Renal cortex interstitium (tissue), 11 donors: ENCODE measurements at regions not wholly inside any gene's neighbourhood (a gene's known extent, or its start where the extent isn't known, plus 50 kb on each side); places are given as distances from the start of the nearest gene placed in this dataset.

Experiments used
- DNase-seq, 11 donors: peaks; one replicate each; pipeline ENCODE4 v3.0.0-alpha.2; 2013; ENCODE audit warnings: low read depth in 9 of 11, low spot score in 4 of 11; ENCODE audit errors: extremely low read depth in 1 of 11

DNA sequence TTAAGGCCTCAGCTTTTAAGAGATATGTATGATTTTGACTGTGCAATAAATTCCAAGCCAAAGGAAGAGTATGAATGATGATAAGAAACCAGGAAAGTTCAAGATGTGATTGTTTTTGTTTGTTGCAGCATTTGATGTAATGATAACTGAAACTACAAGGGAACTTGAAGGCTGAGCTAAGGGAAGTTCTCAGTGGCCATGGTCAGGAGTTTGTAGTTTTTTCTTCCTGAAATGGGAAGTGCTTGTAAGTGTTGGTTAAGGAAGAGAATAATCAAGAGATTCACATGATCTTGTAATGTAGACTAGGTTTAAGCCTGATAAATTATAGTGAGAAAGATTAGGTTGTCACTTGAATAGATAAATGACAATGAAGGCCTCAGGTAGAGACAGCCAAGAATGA lies 53.4 kb downstream of the PTCHD4 start:
- no peak for DNase-seq

DNA sequence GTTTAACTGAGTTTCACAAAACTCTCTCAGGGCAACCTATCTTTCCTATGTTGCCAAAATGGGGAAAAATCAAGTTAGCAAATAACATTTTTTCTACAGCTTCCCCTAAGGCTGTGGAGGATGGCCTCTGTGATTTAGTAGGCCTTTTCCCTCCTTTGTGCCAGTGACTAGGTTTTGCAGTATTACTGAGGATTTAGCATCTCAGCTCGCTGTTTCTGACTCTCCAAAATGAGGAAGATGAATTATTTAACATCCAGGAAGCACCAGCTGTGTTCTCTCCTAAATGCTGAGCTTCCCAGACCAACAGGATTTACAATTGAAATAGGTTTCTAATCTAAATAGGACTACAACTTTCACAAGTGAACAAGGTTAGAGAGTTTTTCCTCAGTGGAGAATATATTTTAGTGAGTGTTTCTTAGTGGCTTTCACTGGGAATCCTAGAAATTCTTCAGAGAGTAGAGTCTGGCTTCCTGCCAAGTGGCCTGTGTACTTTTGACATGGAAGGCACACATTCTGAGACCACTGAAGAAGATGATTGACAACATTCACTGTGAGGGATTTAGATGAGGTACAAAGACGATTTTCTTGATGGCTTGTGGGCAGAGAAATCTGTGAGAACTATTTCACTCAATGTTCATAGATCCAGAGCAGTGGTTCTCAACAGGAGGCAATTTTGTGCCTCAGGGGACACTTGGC lies 62.4 kb downstream of the PTCHD4 start:
- DNase-seq: no peak

DNA sequence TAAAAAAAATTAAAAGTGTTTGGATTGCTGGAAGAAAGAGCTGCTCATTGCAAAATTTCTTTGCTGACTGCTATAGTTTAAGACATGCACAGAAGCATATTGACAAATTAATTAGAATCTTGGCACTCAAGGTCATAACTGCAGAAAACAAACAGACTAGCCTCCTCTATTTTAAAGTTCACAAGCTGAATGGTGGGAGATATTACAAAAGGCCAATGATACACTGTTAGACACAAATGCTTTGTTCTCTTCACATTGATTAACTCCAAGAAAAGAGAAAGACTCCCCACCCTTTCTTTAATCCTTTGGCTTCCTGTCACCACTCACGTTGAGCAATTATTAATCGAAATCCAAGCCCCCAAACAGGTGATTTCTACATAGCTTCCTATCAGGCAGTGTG lies 69.1 kb downstream of the PTCHD4 start:
- no peak for DNase-seq

DNA sequence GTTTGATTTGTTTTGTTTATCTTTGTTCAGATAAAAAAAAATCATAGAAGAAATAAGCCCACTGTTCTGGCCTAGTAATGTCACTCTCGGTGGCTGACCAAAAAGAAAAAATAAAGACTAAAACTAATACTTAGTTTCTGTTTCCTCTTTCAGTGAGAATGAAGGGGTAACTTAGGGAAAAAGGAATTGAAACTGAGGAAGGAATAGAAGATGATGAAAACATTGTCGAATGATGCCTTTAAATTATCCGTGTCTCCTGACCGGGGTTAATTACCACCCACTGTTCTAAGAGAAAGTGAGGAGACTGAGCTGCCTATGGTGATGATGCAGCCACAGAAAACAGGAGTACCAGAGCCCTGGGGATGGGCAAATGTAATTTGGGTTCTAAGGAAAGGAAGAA lies 73.1 kb downstream of the PTCHD4 start:
- no peak for DNase-seq

DNA sequence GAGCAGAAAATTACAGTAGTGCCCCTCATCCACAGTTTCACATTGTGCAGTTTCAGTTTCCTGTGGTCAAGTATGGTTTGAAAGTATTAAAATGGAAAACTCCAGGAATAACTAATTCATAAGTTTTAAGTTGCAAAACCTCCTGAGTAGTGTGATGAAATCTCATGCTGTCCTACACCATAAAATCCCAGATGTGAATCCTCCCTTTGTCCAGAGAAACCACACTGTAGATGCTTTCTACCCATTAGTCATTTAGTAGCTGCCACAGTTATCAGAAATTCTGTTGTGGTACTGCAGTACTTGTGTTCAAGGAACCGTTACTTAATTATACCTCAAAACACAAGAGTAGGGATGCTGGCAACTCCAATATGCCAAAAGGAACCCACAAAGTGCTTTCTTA lies 74.7 kb downstream of the PTCHD4 start:
- no peak for DNase-seq

DNA sequence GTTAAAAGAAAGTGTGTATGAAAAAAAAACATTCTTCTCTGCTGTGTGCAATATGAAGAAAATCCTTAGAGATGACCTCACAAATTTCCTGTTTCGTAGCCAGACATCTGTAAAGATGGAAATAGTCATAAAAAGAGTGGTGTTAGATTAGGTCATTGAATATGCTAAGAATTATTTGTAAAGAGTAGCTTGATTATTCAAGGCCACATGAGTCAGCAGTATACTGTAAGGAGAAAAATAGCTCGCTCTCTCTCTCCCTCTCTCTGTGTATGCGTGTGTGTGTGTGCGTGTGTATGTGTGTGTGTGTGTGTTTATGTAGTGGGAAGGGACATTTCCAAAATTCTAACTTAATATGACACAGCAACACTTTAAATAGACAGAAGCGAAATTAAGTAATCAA lies 78.8 kb downstream of the PTCHD4 start:
- peak in 1 of 11 donors; percentile 5 for DNase-seq

DNA sequence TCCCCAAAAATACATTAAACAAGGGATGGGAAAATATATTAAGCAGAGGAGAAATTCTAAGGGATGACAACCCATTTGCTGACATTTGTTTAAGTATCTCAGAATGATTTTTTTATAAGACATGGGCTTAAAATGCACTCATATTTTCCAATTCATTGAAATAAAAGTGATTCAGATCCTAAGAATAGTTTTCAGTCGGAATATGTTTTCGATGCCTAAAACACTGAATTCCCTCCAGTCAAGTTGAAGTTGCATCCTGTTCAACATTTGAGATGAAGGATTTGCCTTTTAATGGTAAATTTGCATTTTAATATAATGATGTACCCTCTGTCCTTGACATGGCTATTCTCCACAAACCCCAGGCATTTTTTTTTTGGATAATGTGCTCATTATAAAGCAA lies 79.3 kb downstream of the PTCHD4 start:
- no peak for DNase-seq

DNA sequence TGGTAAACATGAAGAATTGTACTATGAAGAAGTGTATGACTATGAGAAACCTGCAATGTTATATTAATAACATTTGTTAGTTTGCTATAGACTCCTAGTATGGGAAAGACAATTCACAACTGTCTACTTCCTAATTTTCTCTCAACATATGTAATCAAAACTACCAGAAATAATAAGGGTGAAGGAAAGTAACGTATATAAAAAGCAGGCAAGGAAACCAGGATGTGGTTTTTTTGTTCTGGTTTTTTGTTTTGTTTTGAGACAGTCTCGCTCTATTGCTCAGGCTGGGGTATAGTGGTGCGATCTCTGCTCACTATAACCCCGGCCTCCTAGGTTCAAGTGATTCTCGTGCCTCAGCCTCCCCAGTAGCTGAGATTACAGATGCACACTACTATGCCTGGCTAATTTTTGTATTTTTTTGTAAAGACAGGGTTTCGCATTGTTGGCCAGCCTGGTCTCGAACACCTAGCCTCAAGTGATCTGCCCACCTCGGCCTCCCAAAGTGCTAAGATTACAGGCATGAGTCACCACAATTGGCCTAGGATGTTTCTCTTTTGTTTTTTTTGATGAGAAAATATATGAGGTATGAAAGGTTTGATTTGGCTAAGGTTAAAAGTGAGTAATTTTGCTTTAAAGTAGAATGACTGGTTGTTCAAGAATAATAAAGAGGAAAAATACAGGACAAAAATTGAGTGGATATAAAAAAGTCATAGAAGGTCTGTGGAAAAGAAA lies 83.1 kb downstream of the PTCHD4 start:
- no peak for DNase-seq

DNA sequence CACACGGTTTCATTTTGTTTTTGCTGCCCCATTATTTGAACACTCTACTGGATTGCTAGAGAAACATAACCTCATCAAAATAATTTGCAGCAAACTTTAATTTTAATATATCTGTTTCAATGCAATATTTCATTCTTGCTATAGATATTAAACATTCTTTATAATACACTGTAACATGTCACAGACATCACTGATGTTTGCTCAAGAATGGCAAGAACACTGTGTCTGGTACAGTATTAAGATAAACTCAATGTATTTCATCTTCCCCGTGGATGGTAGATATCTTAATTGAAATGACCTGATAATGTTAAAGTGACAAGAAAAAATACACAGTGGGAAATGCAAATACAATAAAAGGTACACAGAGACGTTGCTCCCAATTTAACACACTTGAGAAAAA lies 86.0 kb downstream of the PTCHD4 start:
- DNase-seq: no peak

DNA sequence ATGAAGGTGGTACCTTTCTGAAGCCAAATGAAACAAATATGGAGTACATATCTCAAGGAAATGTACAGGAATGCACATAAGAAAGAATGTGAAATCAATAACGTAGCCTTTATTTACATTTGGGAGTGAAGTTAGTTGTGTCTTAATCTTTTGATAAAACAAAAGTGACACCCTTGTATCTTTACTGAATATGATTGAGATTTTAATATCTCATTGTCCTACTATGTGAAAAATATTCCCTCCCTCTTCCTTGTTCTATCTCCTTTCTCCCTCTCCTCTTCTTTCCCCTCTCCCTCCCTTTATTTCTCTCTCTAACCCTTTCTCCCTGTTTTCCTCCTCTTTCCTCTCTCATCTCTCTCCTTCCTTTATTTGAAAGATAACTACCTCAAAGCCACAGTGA lies 89.1 kb downstream of the PTCHD4 start:
- DNase-seq: no peak

DNA sequence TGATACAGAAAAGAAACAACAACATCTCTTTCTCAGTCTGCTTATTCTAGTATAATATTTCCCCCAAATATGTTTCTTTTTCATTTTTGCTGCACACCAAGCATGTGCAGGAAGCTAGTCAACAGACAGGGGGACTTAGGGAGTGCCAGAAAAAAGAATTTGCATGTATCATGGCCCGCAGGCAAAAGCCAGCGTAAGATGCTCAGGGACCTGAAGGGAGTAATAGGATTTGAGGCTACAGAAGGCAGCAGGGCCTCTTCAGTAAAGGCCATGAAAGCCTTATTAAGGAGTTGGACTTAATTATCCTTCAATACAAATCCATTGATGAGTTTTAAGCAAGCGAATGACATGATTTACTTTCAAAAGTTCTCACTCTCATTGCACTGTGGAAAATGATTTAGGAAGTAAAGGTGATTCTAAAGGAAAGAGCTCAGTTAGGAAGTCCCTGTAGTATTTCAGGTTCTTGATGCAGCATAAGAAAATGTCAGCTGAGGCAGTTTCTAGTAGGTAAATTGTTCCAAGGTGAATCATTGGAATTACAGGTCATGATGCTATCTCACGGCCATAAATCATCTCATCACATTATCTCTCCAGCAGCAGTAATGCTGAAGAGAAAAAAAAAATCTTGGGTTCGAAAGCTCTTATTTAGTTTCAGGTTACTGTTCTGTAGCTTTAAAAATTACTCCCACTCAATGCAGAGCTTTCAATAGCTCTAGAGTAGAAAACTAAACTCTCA lies 94.8 kb downstream of the PTCHD4 start:
- DNase-seq: no peak

DNA sequence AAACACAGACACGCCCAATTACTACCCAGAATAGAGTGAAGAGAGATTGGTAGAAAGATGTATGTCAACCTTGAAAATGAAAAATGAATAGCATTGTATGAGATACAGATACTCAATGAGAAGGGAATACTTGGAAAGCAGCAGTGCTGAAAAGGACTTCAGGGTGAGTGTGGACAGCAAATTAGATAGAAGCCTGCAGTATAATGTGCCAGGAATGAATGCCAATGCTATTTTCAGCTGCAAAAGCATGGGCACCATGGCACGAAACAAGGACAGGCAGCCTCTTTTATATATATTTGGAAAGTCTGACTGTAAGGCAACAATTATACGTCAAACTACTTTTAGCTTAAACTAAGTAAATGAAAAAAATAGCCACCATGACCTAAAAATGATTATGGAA lies 118.2 kb downstream of the PTCHD4 start:
- DNase-seq: no peak

DNA sequence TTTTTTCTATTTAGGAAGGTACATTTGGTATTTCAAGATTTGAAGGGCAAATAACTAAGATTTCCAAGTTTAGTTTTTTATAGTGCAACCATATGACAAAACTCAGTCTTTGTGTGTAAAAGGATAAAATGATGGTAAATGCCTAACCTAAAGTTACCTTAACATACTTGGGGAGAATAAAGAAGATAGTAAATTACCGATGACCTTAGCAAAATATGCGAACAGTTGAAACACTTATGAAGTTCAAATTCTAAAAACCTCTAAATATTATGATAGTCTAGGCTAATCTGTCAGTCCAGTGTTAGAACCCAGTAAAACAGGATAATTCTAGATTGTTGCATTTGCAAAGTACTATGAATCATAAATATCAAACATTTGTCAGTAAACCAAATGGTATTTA lies 127.5 kb downstream of the PTCHD4 start:
- DNase-seq: no peak

DNA sequence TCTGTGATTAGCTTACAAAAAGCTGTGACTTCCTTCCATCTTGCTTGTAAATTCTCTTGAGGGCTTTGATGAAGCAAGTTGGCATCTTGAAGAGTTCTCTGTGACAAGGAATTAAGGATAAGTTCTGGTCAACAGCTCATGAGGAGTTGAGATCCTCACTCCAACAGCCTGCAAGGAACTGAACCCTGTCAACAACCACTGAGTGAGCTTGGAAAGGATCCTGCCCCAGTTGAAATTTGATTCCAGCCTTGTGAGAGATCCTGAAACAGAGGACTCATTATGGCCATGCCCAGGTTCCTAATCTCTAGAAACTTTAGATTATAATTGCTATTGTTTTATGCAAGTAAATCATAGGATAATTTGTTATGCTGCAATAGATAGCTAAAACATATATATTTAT lies 133.7 kb downstream of the PTCHD4 start:
- no peak for DNase-seq

DNA sequence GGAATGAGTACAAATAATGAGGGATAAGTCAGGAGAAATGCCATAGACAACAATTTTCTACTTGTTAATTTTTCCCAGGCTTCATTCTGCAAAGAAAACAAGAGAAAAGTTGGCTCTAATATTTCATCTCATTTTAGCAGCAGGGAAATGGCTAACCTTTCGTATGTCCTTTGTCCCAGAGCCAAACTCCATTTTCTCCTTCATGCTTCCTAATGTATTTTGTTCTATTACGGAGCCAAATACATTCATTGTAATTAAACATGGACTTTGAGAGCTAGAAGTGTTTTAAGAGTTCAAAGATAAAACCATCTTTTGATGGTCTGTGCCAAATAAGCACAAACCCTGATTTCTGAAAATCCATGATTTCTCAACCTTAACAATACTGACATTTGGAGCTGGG lies 136.9 kb downstream of the PTCHD4 start:
- no peak for DNase-seq

DNA sequence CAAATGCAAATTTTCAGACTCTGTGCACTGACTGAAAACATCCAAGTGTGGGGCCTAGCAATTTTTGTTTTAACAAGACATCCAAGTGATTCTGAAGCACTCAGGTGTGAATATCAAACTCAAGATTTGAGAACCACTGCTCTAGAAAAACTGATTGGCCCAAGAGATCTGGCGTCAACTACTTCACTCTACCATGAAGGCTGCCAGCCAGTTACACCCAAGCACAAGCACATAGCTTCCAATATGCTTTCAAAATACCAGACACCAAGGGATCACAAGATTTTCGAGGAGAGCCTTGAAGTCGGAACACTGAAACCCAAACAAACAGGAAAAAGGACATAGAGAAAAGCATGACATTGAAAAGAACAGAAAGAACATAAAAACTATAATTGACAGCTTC lies 140.2 kb downstream of the PTCHD4 start:
- no peak for DNase-seq

DNA sequence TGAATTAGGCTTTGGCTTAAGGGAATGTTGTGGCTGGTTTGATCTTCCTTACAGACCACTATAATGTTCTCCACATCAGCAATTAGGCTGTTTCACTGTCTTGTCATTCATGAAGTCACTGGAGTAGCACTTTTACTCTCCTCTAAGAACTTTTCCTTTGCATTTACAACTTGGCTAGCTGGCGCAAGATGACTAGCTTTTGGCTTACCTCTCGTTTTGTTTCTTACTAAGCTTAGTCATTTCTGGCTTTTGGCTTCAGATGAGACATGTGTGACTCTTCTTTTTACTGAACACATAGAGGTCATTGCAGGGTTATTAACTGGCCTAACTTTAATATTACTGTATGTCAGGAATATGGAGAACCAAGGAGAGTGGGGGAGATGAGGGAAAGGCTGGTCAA lies 143.2 kb downstream of the PTCHD4 start:
- no peak for DNase-seq

DNA sequence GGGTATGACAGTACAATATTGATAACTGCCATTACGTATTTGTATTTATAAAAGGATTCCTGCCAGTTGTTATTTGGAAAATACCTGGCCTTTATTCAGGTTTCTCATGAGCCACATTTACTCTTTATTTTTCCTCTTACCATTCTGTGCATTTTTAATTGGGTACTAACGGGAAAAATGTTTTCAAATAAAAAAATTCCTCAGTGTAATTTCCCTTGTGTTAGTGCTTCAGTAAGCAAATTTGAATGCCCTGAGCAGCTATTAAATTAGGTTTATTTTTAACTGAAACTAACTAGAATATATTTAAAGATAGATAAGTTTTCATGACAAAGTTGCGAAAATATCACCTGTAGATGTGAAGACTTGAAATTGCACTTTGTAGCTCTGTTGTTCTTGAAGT lies 146.0 kb downstream of the PTCHD4 start:
- no peak for DNase-seq

DNA sequence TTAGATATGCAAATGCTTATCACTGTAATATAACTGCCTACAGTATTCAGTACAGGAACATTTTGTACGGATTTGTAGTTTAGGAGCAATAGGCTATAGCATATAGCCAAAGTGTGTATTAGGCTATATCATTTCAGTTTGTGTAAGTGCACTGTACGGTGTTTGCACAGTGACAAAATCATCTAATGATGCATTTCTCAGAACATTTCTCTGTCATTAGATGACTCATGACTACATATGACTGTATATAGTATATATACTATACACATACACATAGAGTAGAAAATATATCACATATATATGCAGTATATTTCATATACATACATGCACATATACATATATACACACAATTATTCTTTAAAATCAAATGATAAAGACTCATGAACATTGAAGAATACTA lies 158.4 kb downstream of the PTCHD4 start:
- no peak for DNase-seq

DNA sequence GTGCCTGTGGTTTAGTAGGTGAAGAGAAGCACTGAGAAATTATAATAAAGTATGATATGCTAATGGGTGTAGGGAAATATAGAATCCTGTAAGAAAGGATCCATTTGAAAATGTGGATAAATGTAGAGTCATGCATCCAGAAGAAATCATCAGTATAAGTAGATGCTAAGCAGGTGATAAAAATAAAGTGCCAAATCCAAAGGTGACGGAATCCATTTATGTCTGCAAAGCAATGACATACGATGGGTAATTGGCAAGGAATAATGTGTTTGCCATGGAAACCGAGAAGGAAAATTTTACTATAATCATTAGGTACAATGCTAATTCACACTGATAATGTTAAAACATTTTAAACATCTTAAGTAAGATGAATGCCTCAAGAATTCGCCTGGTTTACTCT lies 163.0 kb downstream of the OPN5 start:
- DNase-seq: no peak
